ENCODE measurements at regions not wholly inside any gene's neighbourhood (a gene's known extent, or its start where the extent isn't known, plus 50 kb on each side); places are given as distances from the start of the nearest gene placed in this dataset.
"Not testable (repeated sequence)": the region's sequence is repeated elsewhere in the genome, so short reads cannot be mapped to it uniquely, and the experiment has no call there.

DNA sequence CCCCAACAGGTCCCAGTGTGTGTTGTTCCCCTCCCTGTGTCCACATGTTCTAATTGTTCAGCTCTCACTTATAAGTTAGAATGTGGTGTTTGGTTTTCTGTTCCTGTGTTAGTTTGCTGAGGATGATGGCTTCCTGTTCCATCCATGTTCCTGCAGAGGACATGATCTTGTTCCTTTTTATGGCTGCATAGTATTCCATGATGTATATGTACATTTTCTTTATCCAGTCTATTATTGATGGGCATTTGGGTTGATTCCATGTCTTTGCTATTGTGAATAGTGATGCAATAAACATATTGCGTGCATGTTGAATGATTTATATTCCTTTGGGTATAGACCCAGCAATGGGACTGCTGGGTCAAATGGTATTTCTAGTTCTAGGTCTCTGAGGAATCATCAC lies 130.0 kb downstream of the RASSF10 start:
- H3K4me2 ChIP-seq (ENCODE audit: low read length): not testable (repeated sequence)

DNA sequence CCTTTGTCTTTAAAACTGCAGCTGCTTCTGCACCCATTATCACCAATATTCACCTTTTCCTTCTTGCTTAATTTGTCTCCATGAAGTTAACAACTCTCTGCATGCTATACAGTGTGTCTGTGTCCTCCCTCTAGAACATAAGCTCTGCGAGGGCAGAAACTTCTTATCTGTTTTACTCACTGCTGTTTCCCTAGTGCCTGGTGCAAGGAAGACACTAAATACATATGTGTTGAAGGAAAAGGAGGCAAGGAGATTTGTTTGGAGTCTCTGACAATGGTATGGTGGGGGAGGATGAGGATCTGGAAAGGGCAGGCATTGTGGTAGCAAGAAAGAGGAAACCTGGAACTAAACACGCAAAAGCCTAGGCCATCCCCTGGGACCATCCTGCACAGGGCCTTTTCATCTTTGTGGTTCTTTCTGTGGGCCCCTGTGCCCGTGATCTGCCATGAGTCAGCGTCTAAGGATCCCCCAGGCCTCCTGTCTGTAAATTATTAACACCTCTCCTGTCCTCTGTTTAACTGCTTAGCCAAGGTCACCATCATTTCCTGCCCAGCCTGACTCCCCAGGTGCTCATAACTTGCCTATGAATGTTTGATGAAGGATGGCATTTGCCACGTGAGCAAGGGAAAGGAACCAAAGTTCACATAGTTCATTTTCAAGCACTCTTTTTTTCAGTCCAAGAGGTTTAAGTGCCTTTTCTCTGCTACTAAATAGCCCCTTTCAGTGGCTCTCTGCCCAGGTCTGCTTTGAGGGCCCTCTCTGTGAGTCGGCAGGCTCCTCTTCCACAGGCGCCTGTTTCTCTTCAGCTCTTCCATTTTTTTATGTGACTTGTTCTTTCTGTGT lies 131.1 kb downstream of the RASSF10 start:
- Histone ChIP-seq H3K9ac (ENCODE audit: low read depth, low read length) (no peak overlapping the region), H3K4me3 (ENCODE audit: low read length) (no peak overlapping the region), H3K36me3 (ENCODE audit: insufficient read depth, low read length) (no peaks in the 10 kb centered on the region), H3K9me3 (replicated peaks; ENCODE audit: low read length) (no peaks in the 10 kb centered on the region), H3K4me1 (ENCODE audit: control insufficient read depth, insufficient read depth, low read length) (peaks cover 3% of the 10 kb centered on the region), H3K4me2 (ENCODE audit: low read length) (no peak overlapping the region), H3K27me3 (ENCODE audit: control insufficient read depth, insufficient read depth, low read length) (peaks cover 36% of the 10 kb centered on the region)

More for the DNA sequence above, 130.0 kb downstream of the RASSF10 start:
- peaks cover 28% of the 10 kb centered on the region for H3K27me3 ChIP-seq (ENCODE audit: control insufficient read depth, insufficient read depth, low read length)
- H3K4me1 ChIP-seq (ENCODE audit: control insufficient read depth, insufficient read depth, low read length); H3K36me3 ChIP-seq (ENCODE audit: insufficient read depth, low read length); H3K4me3 ChIP-seq (ENCODE audit: low read length); H3K9ac ChIP-seq (ENCODE audit: low read depth, low read length); H3K9me3 ChIP-seq (replicated peaks; ENCODE audit: low read length): not testable (repeated sequence)

DNA sequence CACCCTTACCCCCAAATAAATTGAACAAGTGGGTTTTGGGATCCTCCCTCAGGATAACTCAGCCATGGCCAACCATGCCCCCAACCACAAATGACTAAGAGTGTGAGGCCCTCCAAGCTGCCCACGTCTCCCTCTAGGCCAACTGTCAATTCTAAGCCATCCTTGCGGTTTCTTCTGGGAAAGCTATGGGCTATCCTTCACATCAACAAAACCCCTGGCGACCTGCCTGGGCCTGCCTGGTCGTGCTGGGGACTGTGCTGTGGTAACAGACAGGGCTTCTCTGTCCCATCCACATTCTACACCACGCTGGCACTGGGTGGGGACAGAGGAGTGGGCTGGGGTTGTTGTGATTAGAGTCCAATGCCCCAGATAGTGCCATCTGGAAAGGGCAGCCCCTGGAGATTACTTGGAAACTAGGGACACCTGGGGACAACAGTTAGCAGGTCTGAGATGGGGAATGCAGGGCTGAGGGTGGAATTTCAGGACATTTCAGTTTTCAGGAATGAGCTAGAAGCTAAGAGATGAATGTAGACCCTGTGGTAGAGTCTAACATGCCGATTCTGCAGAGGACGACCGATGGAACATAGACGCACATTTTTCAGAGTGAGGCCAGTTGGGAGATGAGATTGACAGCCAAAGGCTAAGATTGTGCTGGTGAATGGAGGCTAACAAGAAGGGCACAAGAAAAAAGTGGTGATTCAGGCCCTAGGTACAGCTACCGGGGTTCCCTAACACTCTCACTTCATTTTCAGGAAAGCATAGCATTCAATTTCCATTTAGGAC lies 131.9 kb downstream of the RASSF10 start:
- H3K4me1 ChIP-seq (ENCODE audit: control insufficient read depth, insufficient read depth, low read length): peaks cover 3% of the 10 kb centered on the region

DNA sequence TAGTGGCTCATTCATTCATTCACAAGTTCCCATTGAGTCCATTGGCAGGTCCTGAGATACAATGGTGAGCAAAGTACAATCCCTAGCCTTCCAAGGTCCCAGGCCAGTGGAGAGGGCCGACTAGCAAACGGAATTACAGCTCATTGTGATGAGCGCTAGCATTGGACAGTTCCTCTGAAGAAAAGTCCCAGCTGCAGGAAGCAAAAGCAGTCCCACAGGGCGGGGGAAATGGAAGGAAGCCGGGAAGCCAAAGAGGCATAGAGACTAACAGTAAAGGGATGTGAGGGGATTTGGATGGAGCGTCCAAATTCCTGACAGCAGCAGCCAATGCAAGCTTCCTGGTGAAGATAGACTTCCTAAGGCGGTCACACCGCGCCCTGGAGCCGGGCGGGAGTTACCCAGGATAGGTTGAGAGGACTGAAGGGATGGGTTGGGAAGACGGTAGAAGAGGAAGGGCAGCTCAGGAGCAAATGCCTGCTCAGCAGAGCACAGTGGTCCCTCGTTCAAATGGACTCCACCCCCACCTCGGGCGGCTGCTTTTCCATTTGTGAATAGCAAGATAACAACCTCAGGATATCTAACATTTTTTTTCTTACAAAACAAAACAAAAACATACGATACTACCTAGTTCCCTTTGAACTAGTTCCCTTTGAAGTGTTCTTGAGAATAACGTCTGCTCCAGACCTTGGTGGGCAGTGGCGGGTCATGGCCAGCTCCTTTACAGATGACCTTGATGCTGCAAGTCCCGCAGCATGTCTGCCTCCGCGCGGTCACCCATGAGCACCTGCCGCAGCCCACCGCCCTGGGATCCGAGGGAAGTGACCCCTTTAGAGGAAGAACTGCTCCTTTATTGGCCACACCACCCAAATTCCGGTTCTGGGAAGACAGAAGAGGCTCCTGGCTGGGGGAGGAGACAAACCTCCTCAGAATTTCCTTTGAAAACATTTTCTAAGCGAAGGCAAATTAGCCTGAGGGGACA lies 132.9 kb downstream of the RASSF10 start:
- Histone ChIP-seq H3K4me1 (ENCODE audit: control insufficient read depth, insufficient read depth, low read length) (peaks cover 3% of the 10 kb centered on the region), H3K36me3 (ENCODE audit: insufficient read depth, low read length) (no peaks in the 10 kb centered on the region), H3K9ac (ENCODE audit: low read depth, low read length) (no peak overlapping the region), H3K27me3 (ENCODE audit: control insufficient read depth, insufficient read depth, low read length) (peaks cover 30% of the 10 kb centered on the region), H3K9me3 (replicated peaks; ENCODE audit: low read length) (no peaks in the 10 kb centered on the region), H3K4me2 (ENCODE audit: low read length) (no peak overlapping the region), H3K4me3 (ENCODE audit: low read length) (no peak overlapping the region)

More for the DNA sequence above, 131.9 kb downstream of the RASSF10 start:
- no peak overlapping the region for H3K9ac ChIP-seq (ENCODE audit: low read depth, low read length)
- no peaks in the 10 kb centered on the region for H3K36me3 ChIP-seq (ENCODE audit: insufficient read depth, low read length)
- H3K9me3 ChIP-seq (replicated peaks; ENCODE audit: low read length): no peaks in the 10 kb centered on the region
- peaks cover 36% of the 10 kb centered on the region for H3K27me3 ChIP-seq (ENCODE audit: control insufficient read depth, insufficient read depth, low read length)
- no peak overlapping the region for H3K4me3 ChIP-seq (ENCODE audit: low read length)
- H3K4me2 ChIP-seq (ENCODE audit: low read length): no peak overlapping the region

DNA sequence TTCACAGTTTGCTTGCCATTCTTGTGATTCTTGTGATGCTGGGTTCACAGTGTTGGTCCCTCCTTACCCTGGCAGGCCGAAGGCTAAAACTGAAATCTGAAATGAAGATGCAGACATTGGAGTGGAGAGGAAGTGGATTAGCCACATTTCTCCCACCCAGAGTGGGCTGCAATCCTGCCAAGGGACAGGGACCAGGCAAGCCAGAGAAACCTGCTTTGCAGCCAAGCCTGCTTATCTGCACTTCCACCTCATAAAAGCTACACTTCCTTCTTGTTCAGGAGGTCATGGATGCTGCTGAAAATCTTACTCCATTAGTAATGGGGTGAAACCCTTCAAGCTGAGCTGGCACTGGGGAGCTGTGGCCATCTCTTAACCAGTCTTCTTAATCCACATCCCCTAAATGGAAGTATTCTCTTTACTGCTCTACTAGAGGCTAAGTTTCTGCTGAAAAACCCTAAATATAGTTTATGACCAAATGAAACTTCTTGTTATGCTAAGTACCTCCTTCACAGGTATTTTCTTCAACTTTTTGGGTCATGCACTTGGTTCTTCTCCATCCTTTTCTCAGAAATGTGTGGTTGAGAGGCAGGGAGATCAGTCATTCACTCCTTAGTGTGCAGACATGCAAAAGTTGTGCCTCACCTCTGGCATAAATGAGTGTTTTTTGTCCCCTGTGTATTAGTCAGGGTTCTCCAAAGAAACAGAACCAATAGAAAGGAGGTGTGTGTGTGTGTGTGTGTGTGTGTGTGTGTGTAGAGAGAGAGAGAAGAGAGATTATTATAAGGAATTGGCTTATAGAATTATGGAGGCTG lies 133.9 kb upstream of the BMAL1 start:
- Histone ChIP-seq H3K36me3 (ENCODE audit: insufficient read depth, low read length) (no peaks in the 10 kb centered on the region), H3K27me3 (ENCODE audit: control insufficient read depth, insufficient read depth, low read length) (peaks cover 25% of the 10 kb centered on the region), H3K9ac (ENCODE audit: low read depth, low read length) (no peak overlapping the region), H3K9me3 (replicated peaks; ENCODE audit: low read length) (no peaks in the 10 kb centered on the region), H3K4me1 (ENCODE audit: control insufficient read depth, insufficient read depth, low read length) (no peaks in the 10 kb centered on the region), H3K4me3 (ENCODE audit: low read length) (no peak overlapping the region), H3K4me2 (ENCODE audit: low read length) (no peak overlapping the region)

DNA sequence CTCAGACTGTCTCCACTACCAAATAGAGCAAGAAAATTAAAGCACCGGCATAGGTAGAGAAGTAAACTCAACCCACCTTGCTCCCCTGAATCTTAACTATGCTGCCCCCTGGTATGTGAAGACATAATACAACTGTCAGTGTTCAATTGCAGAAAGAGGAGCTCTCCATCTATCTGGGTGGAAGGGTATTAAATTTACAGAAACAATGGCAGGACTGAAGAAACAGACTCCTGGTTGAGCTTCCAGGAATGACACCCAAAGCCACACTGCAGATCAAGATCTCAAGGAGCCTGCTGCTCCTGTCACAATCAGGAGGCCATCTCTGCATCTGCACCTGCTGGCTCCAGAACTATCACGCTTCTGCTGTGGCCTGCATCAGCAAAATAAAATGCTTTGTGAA lies 132.1 kb upstream of the BMAL1 start:
- Histone ChIP-seq H3K4me3 (ENCODE audit: low read length) (no peak overlapping the region), H3K27me3 (ENCODE audit: control insufficient read depth, insufficient read depth, low read length) (peaks cover 32% of the 10 kb centered on the region), H3K36me3 (ENCODE audit: insufficient read depth, low read length) (no peaks in the 10 kb centered on the region), H3K9me3 (replicated peaks; ENCODE audit: low read length) (no peaks in the 10 kb centered on the region), H3K4me1 (ENCODE audit: control insufficient read depth, insufficient read depth, low read length) (no peaks in the 10 kb centered on the region), H3K9ac (ENCODE audit: low read depth, low read length) (no peak overlapping the region), H3K4me2 (ENCODE audit: low read length) (no peak overlapping the region)

DNA sequence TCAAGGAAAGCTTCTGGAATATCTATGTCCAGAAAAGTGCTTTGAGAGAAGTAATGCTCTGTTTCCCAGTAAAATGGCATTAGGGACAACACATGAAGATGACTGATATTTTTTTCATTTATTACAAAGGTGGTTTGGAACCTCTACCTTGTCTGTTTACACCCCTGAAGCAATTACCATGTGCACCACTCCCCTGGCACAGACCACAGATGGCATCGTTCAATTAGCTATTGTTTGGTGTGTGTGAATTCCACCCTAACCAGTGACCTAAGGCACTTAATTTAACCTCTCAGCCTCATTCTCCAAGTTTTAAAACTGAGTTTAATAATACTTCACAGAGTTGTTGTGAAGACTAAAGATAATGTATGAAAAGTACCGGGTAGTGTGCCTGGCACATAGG lies 127.6 kb upstream of the BMAL1 start:
- Histone ChIP-seq H3K4me3 (ENCODE audit: low read length) (no peak overlapping the region), H3K9ac (ENCODE audit: low read depth, low read length) (no peak overlapping the region), H3K4me2 (ENCODE audit: low read length) (no peak overlapping the region), H3K9me3 (replicated peaks; ENCODE audit: low read length) (no peaks in the 10 kb centered on the region), H3K27me3 (ENCODE audit: control insufficient read depth, insufficient read depth, low read length) (peaks cover 37% of the 10 kb centered on the region), H3K4me1 (ENCODE audit: control insufficient read depth, insufficient read depth, low read length) (no peaks in the 10 kb centered on the region), H3K36me3 (ENCODE audit: insufficient read depth, low read length) (no peaks in the 10 kb centered on the region)

DNA sequence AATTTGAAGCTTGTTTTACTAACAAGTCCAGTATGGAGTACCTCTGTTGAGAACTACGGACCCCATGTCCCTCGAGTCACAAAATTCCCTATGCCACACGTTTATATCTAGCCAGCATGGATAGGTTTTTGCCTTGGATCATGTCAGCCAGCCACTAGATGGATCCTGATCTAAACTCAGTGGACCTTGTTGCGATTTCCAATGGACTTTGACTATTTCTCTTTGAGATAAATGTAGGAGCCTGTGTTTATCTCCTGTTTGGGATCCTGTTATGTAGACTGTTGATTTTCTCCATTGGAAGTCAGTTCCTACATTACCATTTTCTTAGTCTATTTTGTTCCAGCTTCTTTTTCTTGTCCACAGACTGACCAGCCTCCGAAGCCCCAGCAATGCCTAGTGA lies 127.1 kb upstream of the BMAL1 start:
- H3K27me3 ChIP-seq (ENCODE audit: control insufficient read depth, insufficient read depth, low read length): peaks cover 37% of the 10 kb centered on the region
- no peak overlapping the region for H3K4me2 ChIP-seq (ENCODE audit: low read length)
- no peaks in the 10 kb centered on the region for H3K9me3 ChIP-seq (replicated peaks; ENCODE audit: low read length)
- no peak overlapping the region for H3K9ac ChIP-seq (ENCODE audit: low read depth, low read length)
- H3K36me3 ChIP-seq (ENCODE audit: insufficient read depth, low read length): no peaks in the 10 kb centered on the region
- H3K4me3 ChIP-seq (ENCODE audit: low read length): no peak overlapping the region
- no peaks in the 10 kb centered on the region for H3K4me1 ChIP-seq (ENCODE audit: control insufficient read depth, insufficient read depth, low read length)

DNA sequence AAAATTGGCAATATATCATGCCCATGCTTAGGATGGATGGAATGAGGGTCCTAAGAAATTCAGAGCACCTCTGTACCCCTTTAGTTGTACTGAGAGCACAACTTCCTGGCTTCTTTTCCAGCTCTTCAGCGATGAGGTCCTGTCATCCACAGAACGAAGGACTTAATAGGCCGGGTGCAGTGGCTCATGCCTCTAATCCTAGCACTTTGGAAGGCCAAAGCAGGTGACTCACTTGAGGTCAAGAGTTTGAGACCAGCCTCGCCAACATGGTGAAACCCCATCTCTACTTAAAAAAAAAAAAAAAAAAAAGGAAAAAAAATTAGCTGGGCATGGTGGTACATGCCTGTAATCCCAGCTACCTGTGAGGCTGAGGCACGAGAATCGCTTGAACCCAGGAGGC lies 125.3 kb upstream of the BMAL1 start:
- H3K9ac ChIP-seq (ENCODE audit: low read depth, low read length): no peak overlapping the region
- H3K4me1 ChIP-seq (ENCODE audit: control insufficient read depth, insufficient read depth, low read length): no peaks in the 10 kb centered on the region
- H3K9me3 ChIP-seq (replicated peaks; ENCODE audit: low read length): no peaks in the 10 kb centered on the region
- no peak overlapping the region for H3K4me3 ChIP-seq (ENCODE audit: low read length)
- no peaks in the 10 kb centered on the region for H3K36me3 ChIP-seq (ENCODE audit: insufficient read depth, low read length)
- peaks cover 40% of the 10 kb centered on the region for H3K27me3 ChIP-seq (ENCODE audit: control insufficient read depth, insufficient read depth, low read length)
- H3K4me2 ChIP-seq (ENCODE audit: low read length): no peak overlapping the region

DNA sequence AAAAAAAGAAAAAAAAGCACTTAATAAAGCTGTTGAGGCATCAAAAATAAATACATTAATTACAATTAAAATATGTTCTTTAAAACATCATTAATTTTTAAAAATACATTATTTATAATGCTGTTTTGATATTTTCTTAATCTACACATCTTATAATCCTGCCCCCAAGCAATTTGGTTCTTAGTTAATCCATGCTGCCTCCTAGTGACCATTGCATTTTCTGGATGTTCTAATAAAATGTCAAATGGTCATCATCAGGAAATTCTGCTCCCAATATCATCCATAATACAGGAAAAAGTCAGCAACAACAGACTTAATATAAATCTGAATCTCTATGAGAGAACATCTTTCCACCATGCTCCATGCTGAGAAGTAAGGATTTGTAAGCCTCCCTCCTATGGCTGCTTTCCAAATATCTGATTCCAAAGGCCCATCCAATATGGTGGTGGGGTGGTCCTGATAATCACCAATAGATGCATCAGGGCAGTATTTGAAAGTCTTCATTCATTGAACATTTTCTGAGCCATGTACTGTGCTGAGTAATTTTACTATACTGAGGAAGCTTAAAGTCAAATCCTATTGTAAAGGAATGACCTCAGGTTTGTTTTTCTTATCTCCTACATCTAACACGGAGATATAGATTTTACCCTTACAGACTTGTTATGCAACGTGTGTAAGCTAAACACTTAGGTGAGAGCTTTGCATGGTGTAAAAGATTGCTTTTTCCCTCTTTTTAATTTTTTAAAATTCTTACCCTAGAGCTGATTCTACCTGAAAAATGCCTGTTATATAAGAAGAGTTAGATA lies 124.7 kb upstream of the BMAL1 start:
- H3K27me3 ChIP-seq (ENCODE audit: control insufficient read depth, insufficient read depth, low read length): peaks cover 40% of the 10 kb centered on the region
- H3K4me2 ChIP-seq (ENCODE audit: low read length): no peak overlapping the region
- no peak overlapping the region for H3K4me3 ChIP-seq (ENCODE audit: low read length)
- H3K9me3 ChIP-seq (replicated peaks; ENCODE audit: low read length): no peaks in the 10 kb centered on the region
- no peaks in the 10 kb centered on the region for H3K4me1 ChIP-seq (ENCODE audit: control insufficient read depth, insufficient read depth, low read length)
- H3K9ac ChIP-seq (ENCODE audit: low read depth, low read length): no peak overlapping the region
- H3K36me3 ChIP-seq (ENCODE audit: insufficient read depth, low read length): no peaks in the 10 kb centered on the region

Data from skeletal muscle satellite cell (primary cell).